Activated naive CD4-positive, alpha-beta T cell treated with anti-CD3 and anti-CD28 coated beads, Interleukin-2, amount 50 U/mL, for 72 hours (primary cell): ENCODE measurements at regions not wholly inside any gene's neighbourhood (a gene's known extent, or its start where the extent isn't known, plus 50 kb on each side); places are given as distances from the start of the nearest gene placed in this dataset.

Experiments
- ATAC-seq, 2 donors: fragments of 150-1000 bp; cut with Tn5 transposase; 2 replicates each; pipeline ENCODE4 v1.10.0; 2021; ENCODE audit warnings: mild to moderate bottlenecking in 2 of 2, moderate library complexity in 2 of 2
- DNase-seq, 2 donors: peaks; one replicate each; pipeline ENCODE4 v3.0.0; 2021 to 2022; ENCODE audit warnings: low spot score in 2 of 2
- H3K27ac Mint-ChIP-seq, 2 donors: one replicate each; pipeline ENCODE4 v1.8.0; 2022; ENCODE audit warnings: mild to moderate bottlenecking in 2 of 2, mixed read lengths in 2 of 2
- H3K36me3 Mint-ChIP-seq, 2 donors: one replicate each; pipeline ENCODE4 v1.8.0; 2022; ENCODE audit warnings: mixed read lengths in 2 of 2
- H3K9me3 Mint-ChIP-seq, 2 donors: one replicate each; pipeline ENCODE4 v1.8.0; 2022; ENCODE audit warnings: mixed read lengths in 2 of 2

DNA sequence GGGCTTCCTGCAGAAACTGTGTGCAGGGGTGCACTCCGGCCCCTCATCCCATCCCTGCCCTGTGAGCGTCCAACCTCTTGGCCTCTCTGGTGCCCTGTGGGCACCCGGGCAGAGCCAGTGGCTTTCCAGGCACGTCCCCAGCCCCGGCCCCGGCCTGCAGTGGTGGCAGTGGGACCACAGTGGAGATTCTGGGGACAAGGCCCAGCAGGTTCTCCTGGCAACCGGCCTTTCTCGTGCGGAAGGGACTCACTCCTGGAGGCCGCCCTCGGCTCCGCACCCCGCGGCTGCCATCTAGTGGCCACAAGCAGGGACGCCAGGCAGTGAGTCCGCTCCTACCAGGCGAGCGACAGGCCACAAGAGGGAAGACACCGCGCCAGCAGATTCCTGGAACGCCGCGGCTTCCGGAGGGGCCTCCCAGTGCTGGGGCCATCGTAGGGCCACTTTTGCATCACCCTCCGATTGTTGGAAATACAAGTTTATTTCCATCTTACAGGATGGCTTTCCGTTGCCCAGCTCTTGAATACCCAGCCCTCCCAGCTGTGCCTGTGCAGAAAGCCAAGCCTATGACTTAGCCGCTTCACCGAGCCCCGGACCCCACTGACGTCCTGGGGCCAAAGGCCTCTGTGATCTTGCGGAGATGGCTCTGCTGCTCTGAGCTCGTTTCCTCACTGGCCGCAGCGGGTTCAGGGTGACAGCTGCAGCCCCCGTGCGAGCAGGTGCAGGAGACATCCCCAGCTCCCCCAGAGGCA is 357.3 kb downstream of the CTTN start:
- no peak overlapping the region for H3K27ac Mint-ChIP-seq
- ATAC-seq, result peak; percentile 88
- peaks cover 9 to 10% of the 10 kb centered on the region in 2 donors for H3K36me3 Mint-ChIP-seq
- peak; percentile 65 to 77 for DNase-seq
- H3K9me3 Mint-ChIP-seq, result peaks cover 9 to 16% of the 10 kb centered on the region in 2 donors

DNA sequence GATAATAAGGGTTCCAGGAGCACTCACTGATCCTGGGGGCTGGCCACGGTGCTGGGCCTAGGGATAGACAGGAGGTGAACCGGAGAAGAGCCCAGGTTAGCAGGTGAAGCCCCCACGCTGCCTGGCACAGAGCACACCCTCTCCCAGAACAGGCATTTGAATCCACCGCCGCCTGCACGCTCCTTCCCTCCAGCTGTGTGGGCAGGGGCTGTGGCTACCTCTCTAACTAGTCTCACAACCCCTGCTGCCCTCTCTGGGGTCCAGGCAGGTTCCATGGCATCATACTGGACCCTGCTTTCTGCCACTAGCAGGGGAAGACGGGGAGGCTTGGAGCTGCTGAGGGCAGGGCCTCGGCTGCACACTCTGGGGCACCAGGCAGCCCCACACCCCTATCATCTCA is 358.0 kb downstream of the CTTN start:
- DNase-seq (no peak), ATAC-seq (no peak)
- peaks cover 7 to 8% of the 10 kb centered on the region in 2 donors for H3K36me3 Mint-ChIP-seq
- no peak overlapping the region for H3K27ac Mint-ChIP-seq
- peaks cover 7 to 9% of the 10 kb centered on the region in 2 donors for H3K9me3 Mint-ChIP-seq

DNA sequence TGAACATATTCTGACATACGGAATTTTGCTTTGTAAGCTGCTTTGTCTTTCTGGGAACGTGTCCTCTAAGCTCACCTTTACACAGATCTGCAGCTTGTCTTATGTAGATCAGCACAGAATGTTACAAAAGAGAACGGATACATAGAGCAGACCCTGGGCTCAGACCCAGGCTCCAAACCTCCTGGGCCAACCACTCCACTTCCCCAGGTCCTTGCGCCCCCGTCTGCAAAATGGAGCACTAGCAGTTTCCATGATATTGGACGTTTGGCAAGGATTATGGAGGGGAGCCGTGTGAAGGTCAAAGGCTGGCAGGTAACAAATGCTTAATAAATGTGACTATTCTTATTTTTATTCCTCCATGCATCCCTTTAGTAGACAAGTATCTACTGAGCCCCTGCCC is 358.4 kb downstream of the CTTN start:
- Mint-ChIP-seq H3K9me3 (peaks cover 5 to 7% of the 10 kb centered on the region in 2 donors), H3K36me3 (peaks cover 7% of the 10 kb centered on the region in 2 donors), H3K27ac (no peak overlapping the region)
- DNase-seq (no peak), ATAC-seq (no peak)

DNA sequence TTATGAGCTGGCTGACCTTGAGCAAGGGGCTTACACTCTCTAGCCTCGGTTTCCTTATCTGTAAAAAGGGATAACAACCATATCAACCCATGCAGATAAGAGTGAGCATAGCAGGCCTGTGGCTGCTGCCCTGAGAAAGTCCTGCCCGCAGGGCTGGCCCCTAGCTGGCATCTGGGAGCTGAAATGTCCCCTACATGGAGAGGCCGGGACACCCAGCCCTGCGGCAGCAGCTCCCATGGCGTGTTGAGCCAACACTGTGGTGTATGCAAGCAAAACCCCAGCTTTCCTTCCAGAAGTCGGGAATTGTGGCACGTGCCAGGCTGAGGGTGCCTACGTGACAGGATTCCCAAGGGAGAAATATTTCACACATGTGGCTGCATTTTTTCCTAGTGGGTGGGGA is 358.9 kb downstream of the CTTN start:
- no peak for DNase-seq
- no peak for ATAC-seq
- H3K36me3 Mint-ChIP-seq, result peaks cover 7% of the 10 kb centered on the region in 2 donors
- H3K27ac Mint-ChIP-seq, result no peak overlapping the region
- H3K9me3 Mint-ChIP-seq, result peaks cover under 1 to 7% of the 10 kb centered on the region in 2 donors

DNA sequence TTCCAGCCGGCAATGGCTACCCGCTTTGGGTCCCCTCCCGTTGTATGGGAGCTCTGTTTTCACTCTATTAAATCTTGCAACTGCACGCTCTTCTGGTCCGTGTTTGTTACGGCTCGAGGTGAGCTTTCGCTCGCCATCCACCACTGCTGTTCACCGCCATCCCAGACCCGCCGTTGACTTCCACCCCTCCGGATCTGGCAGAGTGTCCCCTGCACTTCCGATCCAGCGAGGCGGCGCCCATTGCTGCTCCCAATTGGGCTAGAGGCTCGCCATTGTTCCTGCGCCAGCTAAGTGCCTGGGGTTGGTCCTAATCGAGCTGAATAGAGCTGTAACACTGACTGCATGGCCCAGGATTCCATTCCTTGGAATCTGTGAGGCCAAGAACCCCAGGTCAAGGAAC is 359.9 kb downstream of the CTTN start:
- DNase-seq (no peak), ATAC-seq (no peak)
- H3K36me3 Mint-ChIP-seq, result peaks cover 7% of the 10 kb centered on the region in 2 donors
- peaks cover 0 to 7% of the 10 kb centered on the region in 2 donors for H3K9me3 Mint-ChIP-seq
- no peak overlapping the region for H3K27ac Mint-ChIP-seq

DNA sequence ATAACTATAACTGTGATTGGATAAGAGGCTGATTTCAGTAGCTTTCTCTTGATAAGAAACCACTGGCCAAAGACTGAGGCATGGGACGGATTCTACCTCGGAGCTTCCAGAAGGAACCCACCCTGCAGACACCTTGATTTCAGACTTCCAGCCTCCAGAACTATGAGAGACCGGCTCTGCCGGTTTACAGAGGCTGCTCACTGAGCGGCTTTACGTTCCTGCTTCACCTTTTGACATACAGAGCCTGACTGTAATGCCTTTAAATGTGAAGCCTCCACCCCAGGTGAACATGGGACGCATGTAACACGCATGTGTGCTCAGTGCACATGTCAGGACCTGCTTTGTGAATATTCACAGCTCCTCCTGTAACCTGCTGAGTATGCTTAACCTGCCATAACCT is 361.5 kb downstream of the CTTN start:
- H3K9me3 Mint-ChIP-seq, result peaks cover 0 to 15% of the 10 kb centered on the region in 2 donors
- DNase-seq (no peak), ATAC-seq (no peak)
- H3K36me3 Mint-ChIP-seq, result peaks cover 7% of the 10 kb centered on the region in 2 donors
- H3K27ac Mint-ChIP-seq, result no peak overlapping the region

DNA sequence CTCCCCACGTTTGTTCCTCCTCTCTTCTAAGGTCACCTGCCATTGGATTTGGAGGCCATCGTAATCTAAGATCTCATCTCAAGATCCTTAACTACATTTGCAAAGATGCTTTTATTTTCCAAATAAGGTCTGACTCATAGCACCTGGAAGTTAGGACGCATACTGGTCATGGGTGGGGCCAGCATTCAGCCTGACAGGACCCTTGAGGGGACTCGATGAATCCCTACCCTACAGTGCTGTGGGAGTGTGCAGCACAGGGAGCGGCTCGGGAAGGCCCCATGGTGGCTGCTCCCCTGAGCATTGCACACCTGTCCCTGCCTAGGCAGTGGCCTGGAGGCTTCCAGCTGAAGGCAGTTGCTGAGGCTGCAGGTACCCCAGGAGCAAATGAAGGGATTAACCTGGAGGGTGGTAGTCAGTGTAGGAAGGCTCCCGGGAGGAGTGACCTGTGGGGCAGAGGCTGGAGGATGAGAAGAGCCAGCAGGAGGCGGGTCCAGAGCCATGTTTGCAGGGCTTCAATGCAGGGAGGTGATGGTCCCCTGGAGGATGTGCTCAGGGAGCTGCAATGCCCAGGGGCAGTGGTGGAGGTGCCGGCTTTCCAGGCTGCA is 362.2 kb downstream of the CTTN start:
- DNase-seq (no peak), ATAC-seq (no peak)
- Mint-ChIP-seq H3K36me3 (peaks cover 7% of the 10 kb centered on the region in 2 donors), H3K9me3 (peaks cover 0 to 15% of the 10 kb centered on the region in 2 donors), H3K27ac (no peak overlapping the region)

DNA sequence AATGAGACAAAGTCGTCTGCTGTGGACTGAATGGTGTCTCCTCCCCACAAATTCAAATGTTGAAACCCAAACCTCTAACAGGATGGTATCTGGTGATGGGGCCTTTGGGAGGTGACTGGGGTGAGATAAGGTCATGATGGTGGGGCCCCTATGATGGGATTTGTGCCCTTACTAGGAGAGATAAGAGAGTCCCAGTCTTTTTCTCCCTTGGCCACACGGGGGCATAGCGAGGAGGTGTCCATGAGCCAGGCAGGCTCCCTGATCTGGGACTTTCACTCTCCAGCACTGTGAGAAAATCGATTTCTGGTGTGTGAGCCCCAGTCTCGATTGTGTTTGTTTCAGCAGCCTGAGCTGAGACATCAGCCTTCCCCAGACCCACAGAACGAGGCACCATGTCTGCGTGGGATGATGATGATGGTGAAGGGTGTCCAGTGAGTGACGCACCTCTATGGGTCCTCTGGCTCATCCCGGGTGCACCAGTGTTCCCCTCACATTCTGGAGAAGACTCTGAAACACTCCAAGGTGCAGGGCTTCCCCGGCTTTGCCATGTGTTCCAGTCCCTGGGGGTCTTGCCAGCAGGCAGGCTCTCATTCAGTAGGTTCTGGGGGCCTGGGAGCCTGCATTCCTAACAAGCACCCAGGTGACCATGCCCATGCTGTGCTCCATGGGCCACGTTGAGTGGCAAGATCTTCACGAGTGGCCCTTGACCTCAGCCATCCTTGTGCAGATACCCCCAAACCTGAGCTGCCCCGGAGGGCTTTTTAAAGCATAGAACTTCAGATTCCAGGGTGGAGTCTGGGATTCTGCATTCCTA is 363.0 kb downstream of the CTTN start:
- Mint-ChIP-seq H3K27ac (no peak overlapping the region), H3K9me3 (peaks cover 0 to 15% of the 10 kb centered on the region in 2 donors), H3K36me3 (peaks cover 7% of the 10 kb centered on the region in 2 donors)
- no peak for ATAC-seq
- no peak for DNase-seq

DNA sequence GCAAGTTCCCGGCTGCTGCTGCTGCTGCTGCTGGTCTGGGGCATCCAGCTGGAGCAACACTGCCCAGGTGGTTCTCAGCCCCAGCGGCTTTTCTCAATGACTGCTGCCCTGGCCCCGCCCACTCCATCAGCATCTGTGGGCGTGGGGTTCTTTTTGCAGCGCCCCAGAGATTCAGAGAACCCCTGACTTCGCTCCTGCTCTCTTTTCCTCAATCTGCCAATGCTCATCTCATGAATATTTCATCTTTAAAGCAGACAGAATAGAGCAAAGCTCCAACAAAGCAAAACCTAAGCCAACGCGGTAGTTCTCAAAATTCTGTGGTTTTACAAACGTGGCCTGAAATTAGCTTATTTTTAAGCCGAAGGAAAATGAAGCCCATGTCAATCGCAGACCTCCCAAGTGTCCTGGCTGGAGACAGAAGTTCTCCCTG is 363.6 kb downstream of the CTTN start:
- Mint-ChIP-seq H3K36me3 (peaks cover 7% of the 10 kb centered on the region in 2 donors), H3K9me3 (peaks cover 0 to 15% of the 10 kb centered on the region in 2 donors), H3K27ac (no peak overlapping the region)
- DNase-seq (no peak), ATAC-seq (no peak)

DNA sequence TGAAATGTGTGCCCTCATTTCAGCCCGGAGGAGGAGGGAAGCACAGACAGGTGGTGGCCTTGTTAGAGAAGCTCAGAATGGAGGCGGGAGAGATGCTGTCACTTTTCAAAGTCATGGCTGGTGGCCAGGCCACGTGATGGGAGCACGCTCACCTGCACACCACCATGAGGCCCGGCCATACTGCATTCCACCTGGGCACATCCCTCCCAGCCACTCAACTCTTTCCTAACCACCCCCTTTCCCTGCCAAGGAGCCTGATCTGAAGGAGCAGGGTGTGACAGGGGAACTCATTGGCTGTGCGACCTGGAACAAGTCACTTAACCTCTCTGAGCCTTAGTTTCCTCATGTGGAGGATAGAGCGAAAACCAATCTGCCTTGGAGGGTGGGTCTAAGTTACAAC is 364.5 kb downstream of the CTTN start:
- H3K36me3 Mint-ChIP-seq, result peaks cover 7% of the 10 kb centered on the region in 2 donors
- ATAC-seq (no peak), DNase-seq (no peak)
- H3K9me3 Mint-ChIP-seq, result peaks cover 0 to 15% of the 10 kb centered on the region in 2 donors
- no peak overlapping the region for H3K27ac Mint-ChIP-seq

DNA sequence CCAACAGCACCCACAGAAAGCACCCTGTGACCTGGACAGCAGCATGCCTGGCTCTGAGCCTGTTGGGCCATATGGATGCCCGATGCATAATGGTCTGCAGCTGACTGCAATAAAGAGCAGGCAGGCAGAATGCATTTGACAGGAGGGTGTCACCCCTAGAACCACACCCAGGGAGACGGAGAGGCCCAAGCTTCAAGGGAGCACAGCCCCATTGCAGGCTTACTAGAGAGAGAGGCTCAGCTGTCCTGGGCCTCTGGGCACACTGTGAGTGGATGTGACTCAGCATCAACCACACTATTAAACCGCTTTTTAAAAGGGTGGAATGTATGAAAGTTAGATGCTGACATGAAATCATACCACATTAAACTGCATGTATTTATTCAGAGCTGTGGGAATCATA is 365.3 kb downstream of the CTTN start:
- DNase-seq, result no peak
- no peak for ATAC-seq
- peaks cover 0 to 15% of the 10 kb centered on the region in 2 donors for H3K9me3 Mint-ChIP-seq
- H3K36me3 Mint-ChIP-seq, result peaks cover 7% of the 10 kb centered on the region in 2 donors
- H3K27ac Mint-ChIP-seq, result no peak overlapping the region

DNA sequence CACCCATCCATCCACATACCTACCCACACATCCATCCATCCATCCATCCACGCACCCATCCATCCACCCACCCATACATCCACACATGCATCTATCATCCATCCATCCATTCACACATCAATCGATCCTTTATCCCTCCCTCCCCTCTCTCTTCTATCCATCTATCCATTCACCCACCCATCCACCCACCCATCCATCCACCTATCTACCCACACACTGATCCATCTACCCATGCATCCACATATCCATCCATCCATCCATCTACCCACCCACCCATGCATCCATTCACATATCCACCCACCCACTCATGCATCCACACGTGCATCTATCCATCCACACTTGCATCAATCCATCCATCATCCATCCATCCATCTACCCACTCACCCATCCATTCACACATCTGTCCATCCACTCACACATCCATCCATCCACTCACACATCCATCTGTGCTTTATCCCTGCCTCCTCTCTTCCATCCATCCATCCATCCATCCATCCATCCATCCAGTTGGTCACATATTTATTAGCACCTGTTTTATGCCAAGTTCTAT is 366.1 kb downstream of the CTTN start:
- ATAC-seq, result no peak
- Mint-ChIP-seq H3K9me3 (peaks cover 0 to 15% of the 10 kb centered on the region in 2 donors), H3K36me3 (peaks cover 7% of the 10 kb centered on the region in 2 donors), H3K27ac (no peak overlapping the region)
- no peak for DNase-seq

DNA sequence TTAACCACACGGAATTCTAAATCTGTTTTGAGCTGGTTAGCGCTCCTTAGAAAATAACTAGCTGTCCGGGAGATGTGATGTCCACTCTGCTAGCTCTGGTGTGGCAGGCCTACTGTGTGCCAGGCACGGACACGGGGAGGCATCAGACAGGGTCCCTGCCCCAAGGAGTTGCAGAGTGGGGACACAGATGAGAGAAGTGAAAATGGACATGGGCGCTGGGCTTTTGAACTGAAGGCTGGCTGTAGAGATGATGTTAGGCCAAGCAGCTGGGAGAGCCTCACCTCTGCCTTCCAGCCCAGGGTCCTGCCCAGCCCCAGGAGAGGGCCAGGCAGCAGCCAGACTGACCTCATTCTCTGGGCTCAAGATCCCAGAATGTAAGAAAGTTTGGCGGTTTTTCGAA is 368.6 kb downstream of the CTTN start:
- H3K9me3 Mint-ChIP-seq, result peaks cover 0 to 8% of the 10 kb centered on the region in 2 donors
- no peaks in the 10 kb centered on the region for H3K36me3 Mint-ChIP-seq
- no peak overlapping the region for H3K27ac Mint-ChIP-seq
- ATAC-seq (no peak), DNase-seq (no peak)

DNA sequence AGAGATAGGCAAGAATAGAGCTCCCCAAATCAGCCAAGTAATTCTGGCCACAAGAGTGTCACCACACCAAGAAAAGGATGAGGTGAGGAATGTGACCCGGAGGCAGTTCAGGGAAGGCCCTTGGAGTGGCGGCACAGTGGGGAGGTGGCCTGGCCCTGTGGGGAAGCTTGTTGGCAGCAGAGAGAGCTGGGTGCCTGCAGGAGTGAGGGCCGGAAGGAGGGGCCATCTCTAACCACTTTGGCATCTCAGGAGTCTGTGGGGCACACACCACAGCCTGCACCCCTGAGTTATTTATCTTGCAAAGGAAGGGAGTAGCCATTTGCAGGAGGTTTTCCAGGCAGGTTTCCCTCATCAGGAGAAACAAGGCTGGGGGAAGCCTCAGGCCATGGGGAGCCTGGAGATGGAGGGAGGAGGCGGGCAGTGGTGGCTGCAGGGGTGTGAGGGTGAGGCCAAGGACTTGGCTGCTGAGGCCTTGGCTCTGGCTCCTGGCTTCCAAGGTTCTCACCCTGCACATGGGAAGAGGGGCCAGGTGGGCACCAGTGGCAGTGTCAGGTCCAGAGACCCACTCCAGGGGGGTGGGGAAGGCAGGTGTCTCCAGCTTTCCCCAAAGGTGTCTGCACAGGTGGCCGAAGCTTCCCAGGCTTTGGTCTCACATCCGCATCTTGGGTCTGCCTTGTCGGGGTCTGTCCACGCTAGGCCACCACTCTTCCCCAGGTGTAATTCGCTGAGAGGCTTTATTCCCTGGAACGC is 370.2 kb downstream of the CTTN start:
- DNase-seq (no peak), ATAC-seq (no peak)
- Mint-ChIP-seq H3K36me3 (no peaks in the 10 kb centered on the region), H3K9me3 (peaks cover 0 to 8% of the 10 kb centered on the region in 2 donors), H3K27ac (no peak overlapping the region)

DNA sequence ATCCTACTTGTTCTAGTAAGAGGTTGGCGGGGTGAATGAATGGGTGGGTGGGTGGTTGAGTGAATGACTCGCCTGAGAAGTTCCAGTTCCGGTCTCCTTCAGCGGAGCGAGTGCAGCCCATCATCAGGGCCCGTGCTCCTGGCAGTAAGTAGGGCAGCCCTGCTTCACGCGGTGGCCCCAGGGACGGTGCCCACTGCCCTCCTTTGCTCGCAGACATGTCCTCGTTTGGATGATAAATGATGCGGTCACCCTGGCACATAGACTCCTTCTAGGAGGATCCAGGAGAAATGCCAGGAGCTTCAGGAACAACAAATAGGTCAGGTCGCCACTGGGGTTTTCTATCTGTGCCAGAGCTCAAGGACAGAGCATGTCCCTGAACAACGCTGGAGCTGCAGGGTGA is 370.8 kb downstream of the CTTN start:
- Mint-ChIP-seq H3K27ac (no peak overlapping the region), H3K9me3 (peaks cover 3 to 10% of the 10 kb centered on the region in 2 donors), H3K36me3 (no peaks in the 10 kb centered on the region)
- ATAC-seq, result no peak
- no peak for DNase-seq

DNA sequence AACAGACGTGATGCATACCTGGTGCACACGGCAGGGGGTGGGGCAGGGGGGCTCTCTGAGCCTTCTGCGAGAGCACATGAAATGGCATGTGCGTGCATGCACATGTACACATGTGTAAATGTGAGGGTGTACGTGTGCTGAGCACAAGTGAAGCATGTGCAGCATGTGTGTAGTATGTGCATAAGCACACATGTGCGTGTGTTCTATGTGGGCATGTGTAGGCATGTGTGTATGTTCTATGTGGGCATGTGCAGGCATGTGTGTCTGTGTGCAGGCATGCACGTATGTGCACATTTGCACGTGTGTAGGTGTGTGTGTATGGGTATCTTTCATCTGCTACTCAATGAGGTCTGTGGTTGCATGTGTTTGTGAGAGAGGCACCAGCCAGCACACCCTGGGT is 371.2 kb downstream of the CTTN start:
- no peak for DNase-seq
- Mint-ChIP-seq H3K9me3 (peaks cover 4 to 7% of the 10 kb centered on the region in 2 donors), H3K27ac (no peak overlapping the region), H3K36me3 (no peaks in the 10 kb centered on the region)
- no peak for ATAC-seq
